ENCODE measurements at regions not wholly inside any gene's neighbourhood (a gene's known extent, or its start where the extent isn't known, plus 50 kb on each side); places are given as distances from the start of the nearest gene placed in this dataset.

GRCh38 chr3:98650971-98651779, 57.8 kb upstream of the CPOX start:
- TF ChIP-seq CTCF (IDR thresholded peaks at IDR 0.05) (no peak), POLR2A (IDR thresholded peaks at IDR 0.05) (no peak)
